OCI-LY1 (cell line): ENCODE measurements at regions not wholly inside any gene's neighbourhood (a gene's known extent, or its start where the extent isn't known, plus 50 kb on each side); places are given as distances from the start of the nearest gene placed in this dataset.

Experiments
- CTCF ChIP-seq: fragments of 200-600 bp; sonication (generic), shearing (Covaris generic); IDR thresholded peaks from 2 replicates; pipeline ENCODE4 v1.5.1; 2017; ENCODE audit warnings: mild to moderate bottlenecking, antibody characterized with exemption, low read length, moderate library complexity, mixed read lengths
- EZH2 ChIP-seq: fragments of 200-600 bp; sonication (generic), shearing (Covaris generic); IDR thresholded peaks from 2 replicates; pipeline ENCODE4 v1.8.0; 2017; ENCODE audit warnings: borderline replicate concordance, mixed run types, mild to moderate bottlenecking, antibody characterized with exemption, low read length, moderate library complexity, mixed read lengths

GRCh38 chr17:79433379-79433778 is 177.5 kb downstream of the RBFOX3 start:
- TF ChIP-seq CTCF, result no peak
- no peak for TF ChIP-seq EZH2
